Activated naive CD4-positive, alpha-beta T cell treated with anti-CD3 and anti-CD28 coated beads, Interleukin-2, amount 10 ng/mL, durations not matched to agents 7 days and 5 days (primary cell): ENCODE measurements at regions not wholly inside any gene's neighbourhood (a gene's known extent, or its start where the extent isn't known, plus 50 kb on each side); places are given as distances from the start of the nearest gene placed in this dataset.

Source experiments
- CTCF ChIA-PET: fragments of 350-600 bp; sonication (Branson Sonifier 250); formaldehyde crosslinking; loops from one replicate; lab custom pipeline; 2021; ENCODE audit warnings: antibody characterized with exemption; lab: Charles Lee
- DNase-seq: peaks from one replicate; pipeline ENCODE4 v3.0.0-alpha.2; 2020
- H3K27ac Mint-ChIP-seq: one replicate; pipeline ENCODE4 v1.8.0; 2021; ENCODE audit warnings: mild to moderate bottlenecking, moderate library complexity, mixed read lengths
- H3K27me3 Mint-ChIP-seq: one replicate; pipeline ENCODE4 v1.8.0; 2021; ENCODE audit warnings: mild to moderate bottlenecking, mixed read lengths
- H3K36me3 Mint-ChIP-seq: one replicate; pipeline ENCODE4 v1.8.0; 2021; ENCODE audit warnings: mixed read lengths
- H3K4me1 Mint-ChIP-seq: one replicate; pipeline ENCODE4 v1.8.0; 2021; ENCODE audit warnings: mixed read lengths
- H3K4me3 Mint-ChIP-seq: one replicate; pipeline ENCODE4 v1.8.0; 2021; ENCODE audit warnings: mild to moderate bottlenecking, moderate library complexity, mixed read lengths
- H3K9me3 Mint-ChIP-seq: one replicate; pipeline ENCODE4 v1.8.0; 2021; ENCODE audit warnings: mixed read lengths

- Mint-ChIP-seq H3K36me3 (no peaks in the 10 kb centered on the region), H3K27ac (no peak overlapping the region), H3K9me3 (no peaks in the 10 kb centered on the region), H3K27me3 (no peaks in the 10 kb centered on the region), H3K4me1 (no peaks in the 10 kb centered on the region), H3K4me3 (no peak overlapping the region)
- no peak for DNase-seq
- CTCF ChIA-PET: no interaction called here
Measured at GRCh38 chr13:21757763-21758162, 86.9 kb downstream of the FGF9 start.

GRCh38 chr13:21758441-21758840, 87.6 kb downstream of the FGF9 start:
- no peak for DNase-seq
- no peak overlapping the region for H3K4me3 Mint-ChIP-seq
- CTCF ChIA-PET: no interaction called here
- no peaks in the 10 kb centered on the region for H3K27me3 Mint-ChIP-seq
- no peaks in the 10 kb centered on the region for H3K4me1 Mint-ChIP-seq
- H3K27ac Mint-ChIP-seq: no peak overlapping the region
- H3K36me3 Mint-ChIP-seq: no peaks in the 10 kb centered on the region
- no peaks in the 10 kb centered on the region for H3K9me3 Mint-ChIP-seq

GRCh38 chr13:21759463-21759862, 88.6 kb downstream of the FGF9 start:
- H3K27ac Mint-ChIP-seq: no peak overlapping the region
- H3K4me1 Mint-ChIP-seq: no peaks in the 10 kb centered on the region
- CTCF ChIA-PET: no interaction called here
- no peaks in the 10 kb centered on the region for H3K27me3 Mint-ChIP-seq
- H3K4me3 Mint-ChIP-seq: no peak overlapping the region
- no peaks in the 10 kb centered on the region for H3K9me3 Mint-ChIP-seq
- DNase-seq: no peak
- no peaks in the 10 kb centered on the region for H3K36me3 Mint-ChIP-seq

- H3K27me3 Mint-ChIP-seq: no peaks in the 10 kb centered on the region
- DNase-seq: no peak
- CTCF ChIA-PET: no interaction called here
- no peaks in the 10 kb centered on the region for H3K9me3 Mint-ChIP-seq
- no peaks in the 10 kb centered on the region for H3K4me1 Mint-ChIP-seq
- H3K4me3 Mint-ChIP-seq: no peak overlapping the region
- no peak overlapping the region for H3K27ac Mint-ChIP-seq
- H3K36me3 Mint-ChIP-seq: no peaks in the 10 kb centered on the region
Measured at GRCh38 chr13:21759911-21760310, 89.0 kb downstream of the FGF9 start.

- Mint-ChIP-seq H3K9me3 (no peaks in the 10 kb centered on the region), H3K27ac (no peak overlapping the region)
- CTCF ChIA-PET: no interaction called here
Measured at GRCh38 chr13:21761770-21762169, 90.9 kb downstream of the FGF9 start.

GRCh38 chr13:21762512-21762911, 91.6 kb downstream of the FGF9 start:
- CTCF ChIA-PET: no interaction called here
- H3K27ac Mint-ChIP-seq: no peak overlapping the region
- H3K9me3 Mint-ChIP-seq: no peaks in the 10 kb centered on the region
- no peak overlapping the region for H3K4me3 Mint-ChIP-seq
- no peaks in the 10 kb centered on the region for H3K36me3 Mint-ChIP-seq
- no peaks in the 10 kb centered on the region for H3K4me1 Mint-ChIP-seq
- H3K27me3 Mint-ChIP-seq: no peaks in the 10 kb centered on the region
- DNase-seq: no peak

More at GRCh38 chr13:21761770-21762169, 90.9 kb downstream of the FGF9 start:
- no peaks in the 10 kb centered on the region for H3K4me1 Mint-ChIP-seq
- DNase-seq: no peak
- H3K27me3 Mint-ChIP-seq: no peaks in the 10 kb centered on the region
- H3K36me3 Mint-ChIP-seq: no peaks in the 10 kb centered on the region
- no peak overlapping the region for H3K4me3 Mint-ChIP-seq

- peaks cover 6% of the 10 kb centered on the region for H3K9me3 Mint-ChIP-seq
- H3K27ac Mint-ChIP-seq: no peak overlapping the region
- H3K27me3 Mint-ChIP-seq: no peaks in the 10 kb centered on the region
- H3K4me3 Mint-ChIP-seq: no peak overlapping the region
- H3K4me1 Mint-ChIP-seq: no peaks in the 10 kb centered on the region
- CTCF ChIA-PET: no interaction called here
- no peak for DNase-seq
- peaks cover 1% of the 10 kb centered on the region for H3K36me3 Mint-ChIP-seq
Measured at GRCh38 chr13:21767032-21767431, 96.2 kb downstream of the FGF9 start.

- H3K4me3 Mint-ChIP-seq: no peak overlapping the region
- no peak overlapping the region for H3K27ac Mint-ChIP-seq
- CTCF ChIA-PET: no interaction called here
- H3K9me3 Mint-ChIP-seq: peaks cover 6% of the 10 kb centered on the region
- no peak for DNase-seq
- no peaks in the 10 kb centered on the region for H3K27me3 Mint-ChIP-seq
- peaks cover 1% of the 10 kb centered on the region for H3K36me3 Mint-ChIP-seq
- no peaks in the 10 kb centered on the region for H3K4me1 Mint-ChIP-seq
Measured at GRCh38 chr13:21771075-21771474, 100.2 kb downstream of the FGF9 start.

GRCh38 chr13:21777166-21777565, 106.3 kb downstream of the FGF9 start:
- Mint-ChIP-seq H3K9me3 (no peaks in the 10 kb centered on the region), H3K36me3 (no peaks in the 10 kb centered on the region), H3K4me3 (no peak overlapping the region), H3K4me1 (no peaks in the 10 kb centered on the region), H3K27me3 (no peaks in the 10 kb centered on the region), H3K27ac (no peak overlapping the region)
- CTCF ChIA-PET: no interaction called here
- no peak for DNase-seq

GRCh38 chr13:21777813-21778212, 106.9 kb downstream of the FGF9 start:
- CTCF ChIA-PET: no interaction called here
- Mint-ChIP-seq H3K4me3 (no peak overlapping the region), H3K27me3 (no peaks in the 10 kb centered on the region), H3K9me3 (no peaks in the 10 kb centered on the region), H3K4me1 (no peaks in the 10 kb centered on the region), H3K36me3 (no peaks in the 10 kb centered on the region), H3K27ac (no peak overlapping the region)
- no peak for DNase-seq

- Mint-ChIP-seq H3K9me3 (no peaks in the 10 kb centered on the region), H3K27ac (no peak overlapping the region), H3K36me3 (no peaks in the 10 kb centered on the region), H3K27me3 (peaks cover 5% of the 10 kb centered on the region), H3K4me1 (no peaks in the 10 kb centered on the region), H3K4me3 (no peak overlapping the region)
- CTCF ChIA-PET: no interaction called here
- DNase-seq: no peak
Measured at GRCh38 chr13:21782736-21783135, 111.9 kb downstream of the FGF9 start.

- Mint-ChIP-seq H3K27me3 (peaks cover 5% of the 10 kb centered on the region), H3K4me3 (no peak overlapping the region), H3K27ac (no peak overlapping the region), H3K4me1 (no peaks in the 10 kb centered on the region), H3K9me3 (no peaks in the 10 kb centered on the region), H3K36me3 (no peaks in the 10 kb centered on the region)
- DNase-seq: no peak
- CTCF ChIA-PET: no interaction called here
Measured at GRCh38 chr13:21785990-21786389, 115.1 kb downstream of the FGF9 start.

- no peaks in the 10 kb centered on the region for H3K4me1 Mint-ChIP-seq
- no peaks in the 10 kb centered on the region for H3K27me3 Mint-ChIP-seq
- H3K27ac Mint-ChIP-seq: no peak overlapping the region
- DNase-seq: no peak
- CTCF ChIA-PET: interaction anchor here (1.0 kb wide), 1 partner anchor 116 kb away, joined by 3 read pairs; no protein-coding TSS in a partner anchor
- H3K9me3 Mint-ChIP-seq: no peaks in the 10 kb centered on the region
- H3K4me3 Mint-ChIP-seq: no peak overlapping the region
- H3K36me3 Mint-ChIP-seq: no peaks in the 10 kb centered on the region
Measured at GRCh38 chr13:21796066-21796465, 125.2 kb downstream of the FGF9 start.

- Mint-ChIP-seq H3K4me1 (no peaks in the 10 kb centered on the region), H3K9me3 (no peaks in the 10 kb centered on the region), H3K36me3 (no peaks in the 10 kb centered on the region), H3K27me3 (no peaks in the 10 kb centered on the region), H3K27ac (no peak overlapping the region), H3K4me3 (no peak overlapping the region)
- no peak for DNase-seq
- CTCF ChIA-PET: interaction anchor here (1.0 kb wide), 1 partner anchor 115 kb away, joined by 3 read pairs; no protein-coding TSS in a partner anchor
Measured at GRCh38 chr13:21796775-21797514, 126.1 kb downstream of the FGF9 start.

- no peak for DNase-seq
- H3K4me1 Mint-ChIP-seq: no peaks in the 10 kb centered on the region
- CTCF ChIA-PET: no interaction called here
Measured at GRCh38 chr13:21797736-21798135, 126.9 kb downstream of the FGF9 start.

More at GRCh38 chr13:21797736-21798135, 126.9 kb downstream of the FGF9 start:
- Mint-ChIP-seq H3K9me3 (no peaks in the 10 kb centered on the region), H3K27me3 (no peaks in the 10 kb centered on the region), H3K4me3 (no peak overlapping the region), H3K27ac (no peak overlapping the region), H3K36me3 (no peaks in the 10 kb centered on the region)
